ENCODE measurements at regions not wholly inside any gene's neighbourhood (a gene's known extent, or its start where the extent isn't known, plus 50 kb on each side); places are given as distances from the start of the nearest gene placed in this dataset.

- in situ Hi-C loops (cut with MboI; ENCODE audit: low pct_unique_long_range_greater_than_20kb, low sequenced_read_pairs, unreplicated experiment), result no loop called here
Observed at GRCh38 chr17:77604301-77604972, 354.1 kb upstream of the TNRC6C start.

GRCh38 chr17:77604973-77605313 is 353.6 kb upstream of the TNRC6C start:
- in situ Hi-C loops (cut with MboI; ENCODE audit: low pct_unique_long_range_greater_than_20kb, low sequenced_read_pairs, unreplicated experiment), result no loop called here
- TF ChIP-seq, protein P1, sequence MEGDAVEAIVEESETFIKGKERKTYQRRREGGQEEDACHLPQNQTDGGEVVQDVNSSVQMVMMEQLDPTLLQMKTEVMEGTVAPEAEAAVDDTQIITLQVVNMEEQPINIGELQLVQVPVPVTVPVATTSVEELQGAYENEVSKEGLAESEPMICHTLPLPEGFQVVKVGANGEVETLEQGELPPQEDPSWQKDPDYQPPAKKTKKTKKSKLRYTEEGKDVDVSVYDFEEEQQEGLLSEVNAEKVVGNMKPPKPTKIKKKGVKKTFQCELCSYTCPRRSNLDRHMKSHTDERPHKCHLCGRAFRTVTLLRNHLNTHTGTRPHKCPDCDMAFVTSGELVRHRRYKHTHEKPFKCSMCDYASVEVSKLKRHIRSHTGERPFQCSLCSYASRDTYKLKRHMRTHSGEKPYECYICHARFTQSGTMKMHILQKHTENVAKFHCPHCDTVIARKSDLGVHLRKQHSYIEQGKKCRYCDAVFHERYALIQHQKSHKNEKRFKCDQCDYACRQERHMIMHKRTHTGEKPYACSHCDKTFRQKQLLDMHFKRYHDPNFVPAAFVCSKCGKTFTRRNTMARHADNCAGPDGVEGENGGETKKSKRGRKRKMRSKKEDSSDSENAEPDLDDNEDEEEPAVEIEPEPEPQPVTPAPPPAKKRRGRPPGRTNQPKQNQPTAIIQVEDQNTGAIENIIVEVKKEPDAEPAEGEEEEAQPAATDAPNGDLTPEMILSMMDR (IDR thresholded peaks at IDR 0.05; ENCODE audit: extremely low read depth, insufficient read depth, missing control alignments), result no peak
- DNase-seq (ENCODE audit: low spot score), result no peak

More at GRCh38 chr17:77604301-77604972, 354.1 kb upstream of the TNRC6C start:
- TF ChIP-seq, protein P1 (IDR thresholded peaks at IDR 0.05; ENCODE audit: extremely low read depth, insufficient read depth, missing control alignments), result no peak
- DNase-seq (ENCODE audit: low spot score), result no peak

GRCh38 chr17:77606146-77606864 is 352.2 kb upstream of the TNRC6C start:
- in situ Hi-C loops (cut with MboI; ENCODE audit: low pct_unique_long_range_greater_than_20kb, low sequenced_read_pairs, unreplicated experiment), result no loop called here
- DNase-seq (ENCODE audit: low spot score), result no peak
- TF ChIP-seq, protein P1 (IDR thresholded peaks at IDR 0.05; ENCODE audit: extremely low read depth, insufficient read depth, missing control alignments), result no peak

DNA sequence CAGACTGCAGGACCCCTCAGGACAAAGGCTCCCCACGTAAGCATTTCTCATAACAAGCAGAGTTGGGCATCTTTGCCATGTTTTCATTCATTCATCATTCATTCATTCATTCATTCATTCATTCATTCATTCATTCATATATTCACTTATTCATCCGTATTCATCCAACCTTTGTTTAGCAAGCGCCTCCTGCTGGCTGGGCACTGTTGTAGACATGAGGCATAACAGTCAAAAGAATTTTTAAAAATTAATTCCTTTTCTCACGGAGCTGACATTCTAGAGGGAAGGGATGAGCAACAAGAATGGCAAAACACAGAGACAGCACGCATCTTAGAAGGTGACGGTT is 351.7 kb upstream of the TNRC6C start:
- no peak for DNase-seq (ENCODE audit: low spot score)
- TF ChIP-seq, protein P1 (IDR thresholded peaks at IDR 0.05; ENCODE audit: extremely low read depth, insufficient read depth, missing control alignments), result no peak
- in situ Hi-C loops (cut with MboI; ENCODE audit: low pct_unique_long_range_greater_than_20kb, low sequenced_read_pairs, unreplicated experiment), result no loop called here

- DNase-seq (ENCODE audit: low spot score), result no peak
- TF ChIP-seq, protein P1 (IDR thresholded peaks at IDR 0.05; ENCODE audit: extremely low read depth, insufficient read depth, missing control alignments), result no peak
- in situ Hi-C loops (cut with MboI; ENCODE audit: low pct_unique_long_range_greater_than_20kb, low sequenced_read_pairs, unreplicated experiment), result no loop called here
Observed at GRCh38 chr17:77607606-77608005, 350.9 kb upstream of the TNRC6C start.

- TF ChIP-seq, protein P1 (IDR thresholded peaks at IDR 0.05; ENCODE audit: extremely low read depth, insufficient read depth, missing control alignments), result no peak
- DNase-seq (ENCODE audit: low spot score), result no peak
- in situ Hi-C loops (cut with MboI; ENCODE audit: low pct_unique_long_range_greater_than_20kb, low sequenced_read_pairs, unreplicated experiment), result no loop called here
Observed at GRCh38 chr17:77608431-77608830, 350.1 kb upstream of the TNRC6C start.

Measured in GM13977 (cell line).